ENCODE measurements at regions not wholly inside any gene's neighbourhood (a gene's known extent, or its start where the extent isn't known, plus 50 kb on each side); places are given as distances from the start of the nearest gene placed in this dataset.

DNA sequence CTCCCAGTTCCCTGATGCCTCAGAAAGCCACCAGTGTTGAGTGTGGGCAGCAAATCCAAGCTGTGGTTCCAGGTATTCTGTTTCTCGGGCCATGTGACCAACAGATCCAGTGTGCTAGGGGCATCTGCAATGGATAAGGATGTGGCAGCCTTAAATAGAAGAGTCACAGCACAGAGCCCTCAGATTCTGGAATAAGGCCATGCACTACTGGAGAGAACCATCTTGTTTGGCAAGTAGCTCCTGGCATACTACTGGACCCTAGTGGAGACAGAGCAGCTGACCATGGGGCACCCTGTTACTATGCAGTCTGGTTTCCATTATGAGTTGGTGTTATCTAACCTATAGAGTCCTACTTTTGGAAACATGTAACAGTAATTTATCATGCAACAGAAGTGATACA is 53.3 kb upstream of the ZBTB7C start:
- H3K27ac ChIP-seq: no peak overlapping the region
- TF ChIP-seq, protein P1, sequence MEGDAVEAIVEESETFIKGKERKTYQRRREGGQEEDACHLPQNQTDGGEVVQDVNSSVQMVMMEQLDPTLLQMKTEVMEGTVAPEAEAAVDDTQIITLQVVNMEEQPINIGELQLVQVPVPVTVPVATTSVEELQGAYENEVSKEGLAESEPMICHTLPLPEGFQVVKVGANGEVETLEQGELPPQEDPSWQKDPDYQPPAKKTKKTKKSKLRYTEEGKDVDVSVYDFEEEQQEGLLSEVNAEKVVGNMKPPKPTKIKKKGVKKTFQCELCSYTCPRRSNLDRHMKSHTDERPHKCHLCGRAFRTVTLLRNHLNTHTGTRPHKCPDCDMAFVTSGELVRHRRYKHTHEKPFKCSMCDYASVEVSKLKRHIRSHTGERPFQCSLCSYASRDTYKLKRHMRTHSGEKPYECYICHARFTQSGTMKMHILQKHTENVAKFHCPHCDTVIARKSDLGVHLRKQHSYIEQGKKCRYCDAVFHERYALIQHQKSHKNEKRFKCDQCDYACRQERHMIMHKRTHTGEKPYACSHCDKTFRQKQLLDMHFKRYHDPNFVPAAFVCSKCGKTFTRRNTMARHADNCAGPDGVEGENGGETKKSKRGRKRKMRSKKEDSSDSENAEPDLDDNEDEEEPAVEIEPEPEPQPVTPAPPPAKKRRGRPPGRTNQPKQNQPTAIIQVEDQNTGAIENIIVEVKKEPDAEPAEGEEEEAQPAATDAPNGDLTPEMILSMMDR (IDR thresholded peaks at IDR 0.05): no peak

GRCh38 chr18:48460929-48461583 is 51.9 kb upstream of the ZBTB7C start:
- Histone ChIP-seq H3K27ac (no peak overlapping the region), H3K4me3 (no peak overlapping the region)
- TF ChIP-seq, protein P1 (IDR thresholded peaks at IDR 0.05): no peak
- no peak for DNase-seq (ENCODE audit: low spot score)

More for the DNA sequence above, 53.3 kb upstream of the ZBTB7C start:
- no peak overlapping the region for H3K4me3 ChIP-seq
- no peak for DNase-seq (ENCODE audit: low spot score)

GRCh38 chr18:48459465-48459864 is 50.3 kb upstream of the ZBTB7C start:
- no peak overlapping the region for H3K4me3 ChIP-seq
- no peak overlapping the region for H3K27ac ChIP-seq
- TF ChIP-seq, protein P1 (IDR thresholded peaks at IDR 0.05): no peak
- DNase-seq (ENCODE audit: low spot score): no peak

- no peak overlapping the region for H3K27ac ChIP-seq
- H3K4me3 ChIP-seq: no peak overlapping the region
- TF ChIP-seq, protein P1 (IDR thresholded peaks at IDR 0.05): no peak
- no peak for DNase-seq (ENCODE audit: low spot score)
These were observed 49.8 kb upstream of the ZBTB7C start for GRCh38 chr18:48459016-48459415.
